SK-N-MC (cell line): ENCODE measurements at regions not wholly inside any gene's neighbourhood (a gene's known extent, or its start where the extent isn't known, plus 50 kb on each side); places are given as distances from the start of the nearest gene placed in this dataset.

ENCODE experiments used
- EZH2 ChIP-seq: fragments of 200-600 bp; sonication (generic); IDR thresholded peaks from one replicate; pipeline ENCODE4 v1.6.1; 2017; ENCODE audit warnings: antibody characterized with exemption
- POLR2AphosphoS5 ChIP-seq: IDR thresholded peaks from 2 replicates; pipeline ENCODE4 v1.6.1; 2012; ENCODE audit warnings: mild to moderate bottlenecking, low read depth, low read length, borderline replicate concordance

- TF ChIP-seq EZH2 = no peak
- TF ChIP-seq POLR2AphosphoS5 = no peak
Measured at GRCh38 chr2:121007490-121007853, 271.8 kb downstream of the GLI2 start.
